ENCODE measurements at regions not wholly inside any gene's neighbourhood (a gene's known extent, or its start where the extent isn't known, plus 50 kb on each side); places are given as distances from the start of the nearest gene placed in this dataset.

- DNase-seq: no peak
Measured at GRCh38 chr7:22002726-22003125, 57.0 kb upstream of the CDCA7L start.

GRCh38 chr7:22001345-22002004 lies 55.8 kb upstream of the CDCA7L start:
- peak; percentile 55 for DNase-seq

- DNase-seq: no peak
Measured at GRCh38 chr7:21999896-22000295, 54.2 kb upstream of the CDCA7L start.

GRCh38 chr7:21996641-21997040 lies 50.9 kb upstream of the CDCA7L start:
- DNase-seq: no peak
